ENCODE measurements at regions not wholly inside any gene's neighbourhood (a gene's known extent, or its start where the extent isn't known, plus 50 kb on each side); places are given as distances from the start of the nearest gene placed in this dataset.

GRCh38 chr1:56180520-56181190 lies 398.7 kb downstream of the PLPP3 start:
- no peak for DNase-seq

GRCh38 chr1:56179543-56179942 lies 399.8 kb downstream of the PLPP3 start:
- no peak for DNase-seq

- no peak for DNase-seq
Measured at GRCh38 chr1:56175211-56175610, 404.2 kb downstream of the PLPP3 start.

GRCh38 chr1:56174176-56174885 lies 405.0 kb downstream of the PLPP3 start:
- DNase-seq = no peak

- no peak for DNase-seq
Measured at GRCh38 chr1:56173736-56174135, 405.6 kb downstream of the PLPP3 start.

- DNase-seq = no peak
Measured at GRCh38 chr1:56171670-56172069, 407.7 kb downstream of the PLPP3 start.

GRCh38 chr1:56170784-56171320 lies 408.5 kb downstream of the PLPP3 start:
- DNase-seq = no peak

GRCh38 chr1:56169856-56170255 lies 409.5 kb downstream of the PLPP3 start:
- DNase-seq = no peak

GRCh38 chr1:56168176-56168575 lies 411.2 kb downstream of the PLPP3 start:
- no peak for DNase-seq

- no peak for DNase-seq
Measured at GRCh38 chr1:56167596-56167995, 411.8 kb downstream of the PLPP3 start.

- no peak for DNase-seq
Measured at GRCh38 chr1:56160773-56161315, 418.5 kb downstream of the PLPP3 start.

GRCh38 chr1:56156971-56157876 lies 422.1 kb downstream of the PLPP3 start:
- DNase-seq = no peak

GRCh38 chr1:56153276-56153675 lies 426.1 kb downstream of the PLPP3 start:
- no peak for DNase-seq

GRCh38 chr1:56152635-56153034 lies 426.7 kb downstream of the PLPP3 start:
- DNase-seq = no peak

- DNase-seq = no peak
Measured at GRCh38 chr1:56151402-56151801, 428.0 kb downstream of the PLPP3 start.

- no peak for DNase-seq
Measured at GRCh38 chr1:56150441-56151215, 428.7 kb downstream of the PLPP3 start.

- no peak for DNase-seq
Measured at GRCh38 chr1:56149761-56150160, 429.6 kb downstream of the PLPP3 start.

GRCh38 chr1:56148326-56149193 lies 430.8 kb downstream of the PLPP3 start:
- DNase-seq = no peak

GRCh38 chr1:56147459-56147858 lies 431.9 kb downstream of the PLPP3 start:
- no peak for DNase-seq

GRCh38 chr1:56147034-56147433 lies 432.3 kb downstream of the PLPP3 start:
- DNase-seq = no peak

GRCh38 chr1:56146449-56146848 lies 432.9 kb downstream of the PLPP3 start:
- DNase-seq = no peak

Measured in activated naive CD4-positive, alpha-beta T cell (primary cell).